GM19397 (cell line): ENCODE measurements at regions not wholly inside any gene's neighbourhood (a gene's known extent, or its start where the extent isn't known, plus 50 kb on each side); places are given as distances from the start of the nearest gene placed in this dataset.
"Not testable (repeated sequence)": the region's sequence is repeated elsewhere in the genome, so short reads cannot be mapped to it uniquely, and the experiment has no call there.

Experiments
- ATAC-seq: cut with Tn5 transposase; IDR thresholded peaks from one replicate; pipeline ENCODE4 v1.9.1; 2021; ENCODE audit warnings: mild to moderate bottlenecking, moderate library complexity; ENCODE audit not compliant: unreplicated experiment

- no peak for ATAC-seq
Measured at GRCh38 chr7:42726066-42726785, 185.6 kb downstream of the C7orf25 start.

GRCh38 chr7:42722716-42723115 lies 189.2 kb downstream of the C7orf25 start:
- no peak for ATAC-seq

- no peak for ATAC-seq
Measured at GRCh38 chr7:42722198-42722597, 189.7 kb downstream of the C7orf25 start.

- ATAC-seq = no peak
Measured at GRCh38 chr7:42720991-42721796, 190.7 kb downstream of the C7orf25 start.

- no peak for ATAC-seq
Measured at GRCh38 chr7:42720012-42720411, 191.9 kb downstream of the C7orf25 start.

GRCh38 chr7:42718466-42718865 lies 193.4 kb downstream of the C7orf25 start:
- ATAC-seq = not testable (repeated sequence)

GRCh38 chr7:42714356-42714755 lies 197.5 kb downstream of the C7orf25 start:
- no peak for ATAC-seq

- no peak for ATAC-seq
Measured at GRCh38 chr7:42709284-42709683, 202.6 kb downstream of the C7orf25 start.

- no peak for ATAC-seq
Measured at GRCh38 chr7:42704710-42705109, 207.2 kb downstream of the C7orf25 start.

GRCh38 chr7:42702647-42703046 lies 209.2 kb downstream of the C7orf25 start:
- ATAC-seq = no peak

- ATAC-seq = no peak
Measured at GRCh38 chr7:42700406-42701327, 211.2 kb downstream of the C7orf25 start.

GRCh38 chr7:42699380-42700178 lies 212.3 kb downstream of the C7orf25 start:
- ATAC-seq = no peak

- ATAC-seq = no peak
Measured at GRCh38 chr7:42698600-42699374, 213.1 kb downstream of the C7orf25 start.

- no peak for ATAC-seq
Measured at GRCh38 chr7:42694894-42695507, 216.9 kb downstream of the C7orf25 start.

- no peak for ATAC-seq
Measured at GRCh38 chr7:42693722-42694121, 218.1 kb downstream of the C7orf25 start.

GRCh38 chr7:42692621-42693020 lies 219.2 kb downstream of the C7orf25 start:
- ATAC-seq = no peak

GRCh38 chr7:42690794-42691639 lies 220.9 kb downstream of the C7orf25 start:
- no peak for ATAC-seq

- ATAC-seq = no peak
Measured at GRCh38 chr7:42689626-42690025, 222.2 kb downstream of the C7orf25 start.
